ENCODE measurements at regions not wholly inside any gene's neighbourhood (a gene's known extent, or its start where the extent isn't known, plus 50 kb on each side); places are given as distances from the start of the nearest gene placed in this dataset.

GRCh38 chr10:2964632-2965296 lies 102.6 kb upstream of the PFKP start:
- Mint-ChIP-seq H3K27me3 (ENCODE audit: low read depth) (peaks cover 8% of the 10 kb centered on the region), H3K36me3 (ENCODE audit: low read depth) (no peaks in the 10 kb centered on the region)

GRCh38 chr10:2963889-2964631 lies 103.3 kb upstream of the PFKP start:
- Mint-ChIP-seq H3K4me1 (peaks cover 5% of the 10 kb centered on the region), H3K4me3 (no peak overlapping the region), H3K36me3 (ENCODE audit: low read depth) (no peaks in the 10 kb centered on the region), H3K27ac (no peak overlapping the region), H3K27me3 (ENCODE audit: low read depth) (peaks cover 9% of the 10 kb centered on the region), H3K9me3 (peaks cover 8% of the 10 kb centered on the region)
- TF ChIP-seq CTCF (IDR thresholded peaks at IDR 0.05; ENCODE audit: unreplicated experiment in 3 of 3): no peak

More at GRCh38 chr10:2964632-2965296, 102.6 kb upstream of the PFKP start:
- no peak for TF ChIP-seq CTCF (IDR thresholded peaks at IDR 0.05; ENCODE audit: unreplicated experiment in 3 of 3)
- no peak overlapping the region for H3K4me3 Mint-ChIP-seq
- no peak overlapping the region for H3K27ac Mint-ChIP-seq
- H3K9me3 Mint-ChIP-seq: peaks cover 8% of the 10 kb centered on the region
- peaks cover 5% of the 10 kb centered on the region for H3K4me1 Mint-ChIP-seq

GRCh38 chr10:2962194-2962593 lies 105.2 kb upstream of the PFKP start:
- Mint-ChIP-seq H3K27ac (no peak overlapping the region), H3K4me3 (no peak overlapping the region), H3K9me3 (peaks cover 8% of the 10 kb centered on the region), H3K4me1 (no peaks in the 10 kb centered on the region), H3K36me3 (ENCODE audit: low read depth) (no peaks in the 10 kb centered on the region), H3K27me3 (ENCODE audit: low read depth) (peaks cover 13% of the 10 kb centered on the region)
- no peak for TF ChIP-seq CTCF (IDR thresholded peaks at IDR 0.05; ENCODE audit: unreplicated experiment in 3 of 3)

GRCh38 chr10:2958659-2959058 lies 108.7 kb upstream of the PFKP start:
- Mint-ChIP-seq H3K4me3 (no peak overlapping the region), H3K9me3 (peaks cover 4% of the 10 kb centered on the region), H3K27me3 (ENCODE audit: low read depth) (peaks cover 18% of the 10 kb centered on the region), H3K27ac (no peak overlapping the region), H3K36me3 (ENCODE audit: low read depth) (no peaks in the 10 kb centered on the region), H3K4me1 (no peaks in the 10 kb centered on the region)
- no peak for TF ChIP-seq CTCF (IDR thresholded peaks at IDR 0.05; ENCODE audit: unreplicated experiment in 3 of 3)

GRCh38 chr10:2957785-2958184 lies 109.6 kb upstream of the PFKP start:
- Mint-ChIP-seq H3K36me3 (ENCODE audit: low read depth) (no peaks in the 10 kb centered on the region), H3K4me3 (no peak overlapping the region), H3K4me1 (no peaks in the 10 kb centered on the region), H3K27ac (peak overlapping the region in 1 of 3 experiments; percentile 2), H3K27me3 (ENCODE audit: low read depth) (peaks cover 14% of the 10 kb centered on the region), H3K9me3 (no peaks in the 10 kb centered on the region)
- no peak for TF ChIP-seq CTCF (IDR thresholded peaks at IDR 0.05; ENCODE audit: unreplicated experiment in 3 of 3)

Data from nephron (organoid).